ENCODE measurements at regions not wholly inside any gene's neighbourhood (a gene's known extent, or its start where the extent isn't known, plus 50 kb on each side); places are given as distances from the start of the nearest gene placed in this dataset.

GRCh38 chr15:79724804-79725203 is 172.0 kb downstream of the MTHFS start:
- Histone ChIP-seq H3K18ac (ENCODE audit: insufficient read length, low read depth, low read length) (no peak overlapping the region), H2BK5ac (ENCODE audit: insufficient read length, low read length) (no peak overlapping the region), H4K5ac (ENCODE audit: insufficient read length, low read depth, low read length) (no peak overlapping the region), H2AFZ (ENCODE audit: low read length) (no peak overlapping the region), H3K23me2 (ENCODE audit: insufficient read length, low read depth, low read length, poor library complexity, severe bottlenecking) (no peaks in the 10 kb centered on the region), H3T11ph (ENCODE audit: low read length) (no peak overlapping the region), H3K14ac (ENCODE audit: insufficient read depth, low read length) (no peak overlapping the region), H3K23ac (ENCODE audit: insufficient read length, low read depth, low read length) (no peak overlapping the region), H3K4ac (ENCODE audit: low read depth, low read length) (no peak overlapping the region), H2BK12ac (ENCODE audit: insufficient read length, low read depth, low read length) (no peak overlapping the region), H4K20me1 (ENCODE audit: control insufficient read depth, insufficient read depth, insufficient read length) (no peaks in the 10 kb centered on the region), H3K9me3 (ENCODE audit: control insufficient read depth, low read depth, low read length) (no peaks in the 10 kb centered on the region), H3K4me1 (ENCODE audit: insufficient read depth, low read length) (no peaks in the 10 kb centered on the region), H3K27me3 (ENCODE audit: insufficient read depth, low read length) (no peaks in the 10 kb centered on the region), H4K91ac (ENCODE audit: insufficient read length, low read depth, low read length) (no peak overlapping the region), H3K79me2 (ENCODE audit: insufficient read depth, low read length) (no peaks in the 10 kb centered on the region), H3K79me1 (ENCODE audit: insufficient read depth, low read depth, low read length, poor library complexity, severe bottlenecking) (no peaks in the 10 kb centered on the region), H3K56ac (ENCODE audit: insufficient read length, low read depth, low read length) (no peak overlapping the region), H3K9ac (ENCODE audit: extremely low read depth, insufficient read length, low read length) (no peak overlapping the region), H4K8ac (replicated peaks; ENCODE audit: insufficient read length, low read depth, low read length) (no peak overlapping the region), H3K4me2 (ENCODE audit: insufficient read depth, insufficient read length, low read length) (no peak overlapping the region), H3K27ac (ENCODE audit: insufficient read length, low read depth, low read length) (no peak overlapping the region), H2AK5ac (ENCODE audit: insufficient read length, low read length) (no peak overlapping the region), H2BK15ac (ENCODE audit: low read depth, low read length) (no peak overlapping the region), H2BK20ac (ENCODE audit: low read depth, low read length, poor library complexity, severe bottlenecking) (no peak overlapping the region), H2BK120ac (ENCODE audit: low read depth, low read length, poor library complexity, severe bottlenecking) (no peak overlapping the region)
- no peak for TF ChIP-seq CTCF (conservative IDR thresholded peaks at IDR 0.05)
- Mint-ChIP-seq H3K27ac (no peak overlapping the region), H3K4me1 (peaks cover 2% of the 10 kb centered on the region in 2 experiments; a peak in 3 of 4 replicates), H3K27me3 (ENCODE audit: low read depth) (peaks cover 3% of the 10 kb centered on the region; the same call in 1 of the 2 replicates), H3K36me3 (ENCODE audit: insufficient read depth in 1 of 3, low read depth in 3 of 3) (no peaks in the 10 kb centered on the region; a peak in 1 of 7 replicates), H3K9me3 (peaks cover 0 to 10% of the 10 kb centered on the region in 2 experiments; a peak in 3 of 5 replicates), H3K4me3 (no peak overlapping the region)
- WGBS (ENCODE audit: extremely low coverage, insufficient read length, low lambda C conversion rate), result no CpG with 5 or more reads among the region's 4 CpGs
- no peak for DNase-seq
